ENCODE measurements at regions not wholly inside any gene's neighbourhood (a gene's known extent, or its start where the extent isn't known, plus 50 kb on each side); places are given as distances from the start of the nearest gene placed in this dataset.
"Not testable (repeated sequence)": the region's sequence is repeated elsewhere in the genome, so short reads cannot be mapped to it uniquely, and the experiment has no call there.

DNA sequence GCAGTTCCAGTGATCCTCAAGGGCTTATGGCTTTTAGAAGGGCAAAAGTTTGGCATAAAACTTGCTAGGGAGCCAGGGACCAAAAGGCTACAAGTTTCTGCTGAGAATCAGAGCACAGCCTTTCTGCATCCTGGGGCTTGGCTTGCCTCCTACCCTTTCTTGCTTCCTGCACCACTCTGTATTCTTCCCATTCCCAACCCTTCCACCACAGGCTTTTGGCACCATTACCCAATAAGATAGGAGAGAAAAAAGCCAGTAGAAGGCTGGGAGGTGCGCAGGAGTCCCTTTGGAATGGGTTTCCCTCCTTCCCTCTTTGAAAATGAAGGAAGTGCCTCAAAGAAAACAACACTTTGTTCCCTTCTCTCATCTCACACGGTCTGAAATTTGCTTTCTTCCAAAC lies 268.6 kb downstream of the PDCD6IP start:
- no peak for DNase-seq

DNA sequence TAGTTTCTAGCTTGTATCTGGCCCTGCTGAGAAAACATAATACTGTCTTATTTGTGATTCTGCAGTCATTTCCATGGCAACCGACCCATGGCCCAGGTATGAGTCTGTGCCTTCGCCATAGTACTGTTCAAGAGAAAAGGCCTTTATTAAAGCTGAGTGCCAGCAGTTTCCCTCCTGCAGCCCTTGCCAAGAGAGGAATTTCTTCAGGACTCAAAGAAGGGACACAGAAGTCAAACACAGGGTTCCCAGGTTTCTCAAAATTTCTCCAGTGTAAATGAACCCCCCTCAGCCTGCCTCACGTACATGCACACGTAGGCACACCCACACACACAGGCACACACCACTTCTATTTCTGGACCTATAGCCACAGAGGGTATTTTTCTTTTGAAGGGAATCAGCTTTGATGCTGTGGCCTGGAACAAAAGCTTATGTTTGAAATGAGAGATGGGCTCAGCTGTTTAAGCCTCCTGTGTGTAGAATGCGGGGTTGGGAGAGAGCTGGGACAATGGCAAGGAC lies 269.2 kb downstream of the PDCD6IP start:
- no peak for DNase-seq

DNA sequence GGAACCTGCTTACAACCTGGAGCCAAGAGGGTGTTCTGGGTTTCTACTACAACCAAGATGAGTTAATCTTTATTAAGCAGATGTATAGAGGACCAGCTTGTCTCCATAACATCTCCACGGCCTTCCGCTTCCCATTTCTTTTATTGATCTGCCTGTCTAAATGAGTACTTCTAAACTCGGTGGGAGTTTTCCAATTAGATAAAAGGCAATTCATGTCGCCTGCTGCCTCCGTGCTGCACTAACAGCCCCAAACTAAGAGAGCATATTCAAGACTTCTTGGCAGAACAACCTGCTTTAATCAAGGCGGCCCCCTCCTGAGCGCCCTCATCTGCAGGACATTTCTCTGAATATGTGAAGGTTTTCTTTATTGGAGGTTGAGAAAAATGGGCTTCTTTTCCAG lies 270.1 kb downstream of the PDCD6IP start:
- DNase-seq: no peak

DNA sequence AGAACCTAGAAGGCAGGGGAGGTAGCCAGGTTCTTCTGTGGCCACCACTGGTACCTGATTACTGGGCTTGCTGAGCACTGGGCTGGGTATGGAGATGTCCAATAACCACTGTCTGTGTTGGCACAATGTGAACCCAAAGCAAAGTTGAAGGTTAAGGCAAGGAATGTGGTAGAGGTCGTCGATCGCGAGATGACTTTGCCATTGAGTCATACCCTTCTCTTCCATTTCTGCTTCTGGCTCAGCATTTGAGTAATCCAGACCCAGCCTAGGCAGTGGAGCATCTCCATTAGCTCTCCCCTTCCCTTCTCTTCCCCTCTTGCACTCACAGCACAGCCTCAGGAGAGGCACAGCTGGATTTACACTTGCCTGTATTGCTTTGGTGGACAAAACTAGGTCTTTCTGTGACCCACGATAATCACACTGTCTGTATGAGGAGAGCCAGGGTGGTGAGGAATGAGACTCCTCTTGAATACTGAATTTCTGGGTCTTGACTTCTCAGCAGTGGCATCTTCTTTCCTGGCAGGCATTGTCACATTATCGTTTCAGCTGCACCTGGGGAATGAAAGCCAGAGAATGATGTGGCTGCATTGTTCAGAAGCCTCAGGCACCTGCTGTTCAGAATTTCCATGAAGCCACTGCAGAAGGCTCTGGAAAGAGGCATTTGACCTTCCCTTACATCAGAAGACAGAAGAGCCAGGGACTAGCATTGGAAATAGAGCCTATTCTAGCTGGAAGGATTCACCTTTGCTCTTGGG lies 272.6 kb downstream of the PDCD6IP start:
- no peak for DNase-seq

DNA sequence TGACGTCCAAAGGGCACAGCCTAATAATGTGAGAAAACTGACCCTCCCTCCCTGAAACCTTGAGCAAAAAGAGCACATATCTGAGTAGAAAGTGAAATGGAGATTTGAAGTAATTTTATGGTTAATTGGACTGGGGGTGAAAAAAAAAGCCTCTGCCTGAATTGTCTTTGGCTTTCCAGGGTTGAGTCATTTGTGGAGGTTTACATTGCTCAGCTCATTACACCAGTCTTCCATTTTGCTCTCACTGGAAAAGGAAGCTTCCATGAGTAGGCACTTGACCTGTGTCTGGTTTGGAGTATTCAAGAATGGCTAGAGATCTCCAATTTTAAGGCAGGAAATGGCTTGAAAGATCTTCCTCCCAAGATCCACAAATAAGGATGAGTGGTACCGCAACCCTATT lies 273.9 kb downstream of the PDCD6IP start:
- no peak for DNase-seq

DNA sequence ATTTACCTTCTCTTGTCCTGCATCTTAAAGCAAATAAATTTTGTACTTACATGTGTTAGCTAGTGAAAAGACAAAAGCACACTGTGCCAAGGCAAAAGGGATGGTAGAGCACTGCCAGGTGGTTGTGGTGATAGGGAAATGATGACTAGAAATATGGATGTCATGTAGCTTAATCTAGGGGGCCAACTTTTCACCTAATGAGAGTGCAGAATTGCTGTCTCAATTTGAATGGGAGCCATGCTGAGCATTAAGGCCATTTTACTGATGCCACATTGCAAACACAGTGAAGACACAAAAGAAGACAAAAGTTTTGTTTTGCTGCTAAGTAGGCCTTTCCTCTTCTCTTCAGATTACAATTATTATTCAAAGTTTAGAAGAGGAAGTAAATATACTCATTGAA lies 274.7 kb downstream of the PDCD6IP start:
- no peak for DNase-seq

DNA sequence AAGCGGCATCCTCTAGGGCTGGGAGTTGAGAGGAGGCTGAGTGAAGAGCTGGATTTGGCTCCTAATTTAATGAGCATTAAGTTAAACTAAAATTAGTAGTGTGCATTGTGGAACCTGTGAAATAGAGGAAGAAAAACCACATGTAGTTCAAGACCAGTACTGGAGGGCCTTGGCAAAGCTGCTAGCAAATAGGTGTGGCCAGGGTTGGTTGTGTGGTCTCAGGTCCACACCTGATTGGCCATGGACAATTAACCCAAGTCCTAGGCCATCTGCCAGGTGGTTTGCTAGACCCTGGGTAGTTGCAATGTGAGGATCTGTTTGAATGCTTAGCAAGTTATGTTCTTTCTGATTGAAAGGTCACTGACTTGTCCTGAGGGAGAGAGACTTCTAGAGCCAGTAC lies 275.5 kb downstream of the PDCD6IP start:
- no peak for DNase-seq

DNA sequence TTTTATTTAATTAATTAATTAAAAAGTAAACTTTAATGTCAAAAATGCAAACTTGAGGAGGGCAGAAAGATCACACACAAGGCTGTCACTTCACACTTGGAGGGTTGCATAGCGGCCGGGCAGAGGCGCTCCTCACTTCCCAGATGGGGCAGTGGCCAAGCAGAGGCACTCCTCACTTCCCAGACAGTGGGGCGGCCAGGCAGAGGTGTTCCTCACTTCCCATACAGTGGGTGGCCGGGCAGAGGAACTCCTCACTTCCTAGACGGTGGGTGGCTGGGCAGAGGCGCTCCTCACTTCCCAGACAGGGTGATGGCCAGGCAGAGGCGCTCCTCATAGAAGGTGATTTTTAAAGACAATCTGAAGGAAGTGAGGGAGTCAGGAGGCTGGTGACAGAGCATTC lies 277.5 kb downstream of the PDCD6IP start:
- DNase-seq: no peak

DNA sequence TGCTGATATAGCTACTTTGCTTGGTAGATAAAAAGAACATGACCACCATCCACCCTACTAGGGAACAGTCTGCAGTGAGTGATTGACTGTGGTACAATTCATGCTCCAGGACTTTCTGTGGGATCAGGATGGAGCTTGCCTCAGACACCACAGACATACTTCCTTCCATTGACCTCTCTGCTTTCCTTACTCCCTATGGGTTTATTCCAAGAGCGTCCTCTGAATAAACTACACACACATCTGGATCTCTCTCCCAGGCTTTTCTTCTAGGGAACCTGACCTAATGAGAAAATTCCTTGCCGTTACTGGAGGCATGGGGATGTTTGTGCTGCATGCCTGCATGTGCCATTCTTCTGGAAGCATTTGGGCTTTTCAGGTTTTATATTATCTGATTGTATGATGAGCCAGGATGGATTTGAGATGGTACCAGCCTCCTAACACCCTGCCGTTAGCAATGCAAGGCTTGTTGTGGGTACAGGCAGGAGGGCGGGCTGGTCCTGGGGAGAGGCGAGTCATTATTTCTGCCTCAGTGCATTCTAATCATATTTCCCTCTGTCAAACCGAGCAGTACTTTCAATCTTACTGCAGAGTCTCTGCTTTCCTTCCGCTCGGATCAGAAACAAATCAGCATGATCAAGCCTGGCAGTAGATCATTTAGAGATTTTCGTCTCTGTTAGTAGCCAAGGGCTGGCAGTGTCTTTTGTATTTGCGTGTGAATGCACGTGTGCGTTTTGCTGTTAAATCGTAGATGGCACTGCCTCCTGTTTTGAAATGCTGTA lies 279.2 kb downstream of the PDCD6IP start:
- no peak for DNase-seq

DNA sequence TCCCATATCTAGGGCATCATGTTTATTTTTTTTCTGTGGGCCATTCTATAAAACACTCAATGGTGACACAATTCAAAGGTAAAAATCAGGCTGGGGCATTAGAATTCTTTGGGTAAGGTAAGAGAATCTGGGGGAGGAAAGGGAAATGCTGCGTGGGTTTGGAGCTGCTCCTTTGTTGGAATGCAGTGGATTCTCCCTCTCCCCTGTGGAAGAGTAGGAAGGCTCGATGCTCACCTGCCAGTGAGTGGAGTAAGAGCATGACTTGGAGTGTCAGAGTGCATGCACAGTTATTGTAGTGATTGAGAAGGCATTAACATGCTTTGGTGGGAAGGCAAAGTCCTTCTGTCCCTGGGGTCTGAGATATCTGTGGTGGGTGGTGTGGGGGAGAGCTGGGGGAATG lies 280.0 kb downstream of the PDCD6IP start:
- no peak for DNase-seq

DNA sequence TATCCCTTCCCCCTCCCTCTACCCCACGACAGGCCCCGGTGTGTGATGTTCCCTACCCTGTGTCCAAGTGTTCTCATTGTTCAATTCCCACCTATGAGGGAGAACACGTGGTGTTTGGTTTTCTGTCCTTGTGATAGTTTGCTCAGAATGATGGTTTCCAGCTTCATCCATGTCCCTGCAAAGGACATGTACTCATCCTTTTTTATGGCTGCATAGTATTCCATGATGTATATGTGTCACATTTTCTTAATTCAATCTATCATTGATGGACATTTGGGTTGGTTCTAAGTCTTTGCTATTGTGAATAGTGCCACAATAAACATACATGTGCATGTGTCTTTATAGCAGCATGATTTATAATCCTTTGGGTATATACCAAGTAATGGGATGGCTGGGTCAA lies 281.4 kb downstream of the PDCD6IP start:
- not testable (repeated sequence) for DNase-seq

DNA sequence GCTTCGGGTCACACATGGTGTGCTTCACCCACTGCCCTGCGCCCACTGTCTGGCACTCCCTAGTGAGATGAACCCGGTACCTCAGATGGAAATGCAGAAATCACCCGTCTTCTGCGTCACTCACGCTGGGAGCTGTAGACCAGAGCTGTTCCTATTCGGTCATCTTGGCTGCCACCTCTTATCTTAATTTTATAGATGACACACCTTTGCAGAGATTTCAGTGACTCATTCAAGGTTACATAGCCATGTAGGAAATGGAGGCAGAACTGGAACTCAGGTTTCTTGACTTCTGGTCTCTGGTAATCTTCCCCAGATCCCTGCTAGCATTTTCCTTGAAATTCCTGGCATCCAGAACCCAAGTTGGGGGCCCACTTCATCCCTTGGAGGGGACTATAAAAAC lies 291.9 kb downstream of the PDCD6IP start:
- not testable (repeated sequence) for DNase-seq

DNA sequence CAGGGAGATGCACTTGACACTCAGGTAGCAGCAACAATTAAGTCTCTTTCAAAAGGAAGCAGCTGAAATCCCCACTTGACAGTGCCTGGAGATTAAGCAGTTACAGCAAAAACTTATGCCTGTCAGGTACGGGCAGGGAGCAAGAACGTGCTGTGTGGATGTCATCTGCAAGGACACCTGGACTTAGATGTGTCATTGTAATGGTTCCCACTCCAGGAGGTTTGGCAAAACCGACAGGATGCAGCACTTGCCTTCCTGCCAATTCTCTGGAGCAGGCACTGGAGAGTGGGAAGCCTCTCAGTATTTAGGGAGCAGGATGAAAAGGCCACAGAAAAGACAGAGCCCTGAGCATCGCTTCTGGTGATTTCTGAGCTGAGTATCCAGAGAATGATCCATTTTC lies 292.4 kb downstream of the PDCD6IP start:
- DNase-seq: no peak

DNA sequence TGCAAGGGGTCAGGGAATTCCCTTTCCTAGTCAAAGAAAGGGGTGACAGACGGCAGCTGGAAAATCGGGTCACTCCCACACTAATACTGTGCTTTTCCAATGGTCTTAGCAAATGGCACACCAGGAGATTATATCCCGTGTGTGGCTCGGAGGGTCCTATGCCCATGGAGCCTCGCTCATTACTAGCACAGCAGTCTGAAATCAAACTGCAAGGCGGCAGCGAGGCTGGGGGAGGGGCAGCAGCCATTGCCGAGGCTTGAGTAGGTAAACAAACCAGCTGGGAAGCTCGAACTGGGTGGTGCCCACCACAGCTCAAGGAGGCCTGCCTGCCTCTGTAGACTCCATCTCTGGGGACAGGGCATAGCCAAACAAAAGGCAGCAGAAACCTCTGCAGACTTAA lies 295.9 kb downstream of the PDCD6IP start:
- not testable (repeated sequence) for DNase-seq

DNA sequence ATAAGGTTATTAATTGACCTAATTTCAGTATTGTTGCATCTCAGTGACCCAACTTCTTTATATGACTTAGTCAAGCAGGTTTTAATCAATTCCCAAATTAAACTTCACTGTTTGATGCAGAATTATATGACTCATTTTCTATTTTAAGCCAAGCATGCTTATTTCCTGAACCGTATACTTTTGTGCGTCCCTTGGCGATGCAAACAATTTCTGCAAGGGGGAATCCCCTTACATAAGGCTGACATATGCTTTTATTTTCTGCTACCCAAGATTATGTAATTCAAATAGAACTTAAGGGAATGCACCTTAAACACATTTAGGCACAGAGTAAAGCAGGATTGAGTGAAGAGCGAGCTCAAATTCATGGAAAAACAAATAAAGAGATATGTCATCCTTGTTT lies 303.9 kb downstream of the PDCD6IP start:
- DNase-seq: no peak

DNA sequence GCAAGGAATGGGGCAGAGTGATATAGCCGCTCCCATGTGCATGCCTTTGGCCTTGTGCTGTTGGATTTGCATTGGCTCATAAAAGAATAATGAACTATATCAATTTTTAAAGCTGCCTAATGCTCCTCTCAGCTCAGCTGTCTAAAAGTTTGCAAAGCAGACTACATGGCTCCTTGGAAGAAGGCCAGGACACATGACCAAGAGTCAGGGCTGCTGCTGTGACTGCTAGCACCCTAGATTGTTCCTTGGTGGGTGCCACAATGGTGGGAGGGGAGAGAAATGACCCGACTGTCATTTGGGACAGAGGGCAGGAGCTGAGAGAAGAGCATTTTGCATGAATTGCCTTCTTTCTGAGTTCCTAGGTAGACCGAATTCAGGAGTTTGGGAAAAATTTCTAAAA lies 307.9 kb downstream of the PDCD6IP start:
- DNase-seq: no peak

DNA sequence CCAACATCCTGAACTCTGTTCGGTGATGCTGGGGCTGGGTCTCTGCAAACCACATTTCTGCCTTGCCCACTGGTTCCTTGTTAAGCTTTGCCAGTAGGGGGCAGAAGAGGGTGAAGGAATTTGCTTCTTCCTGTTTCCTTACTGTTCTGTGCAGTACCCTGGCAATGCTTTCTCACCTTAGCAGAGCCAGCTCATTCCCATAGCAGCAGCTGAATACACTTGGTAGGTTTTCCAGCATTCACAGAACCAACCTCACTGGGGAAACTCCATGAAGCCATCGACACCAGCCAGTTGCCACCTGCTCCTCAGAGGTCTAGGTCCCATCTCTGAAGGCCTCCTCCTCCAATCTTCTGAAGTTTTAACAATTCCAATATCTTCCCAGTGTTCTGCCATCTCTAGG lies 308.4 kb downstream of the PDCD6IP start:
- no peak for DNase-seq

DNA sequence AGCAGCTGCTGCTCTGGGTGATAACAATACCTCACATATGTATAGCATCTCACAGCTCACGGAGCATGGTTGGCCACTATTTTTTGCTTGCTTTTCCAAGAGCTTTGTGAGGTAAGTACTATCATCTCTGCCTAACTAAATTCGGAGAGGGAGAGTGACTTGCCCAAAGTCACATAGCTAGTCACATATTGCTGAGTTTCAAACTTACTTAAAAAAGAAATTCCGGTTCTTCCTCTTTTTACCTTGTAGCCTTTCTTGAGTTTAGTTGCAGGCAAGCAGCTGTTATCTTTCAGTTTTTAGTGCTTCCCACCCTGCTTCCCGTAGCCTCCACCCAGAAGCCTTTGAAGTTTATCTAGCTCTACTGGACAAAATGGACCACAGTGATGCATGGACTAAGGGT lies 309.2 kb downstream of the PDCD6IP start:
- DNase-seq: no peak

DNA sequence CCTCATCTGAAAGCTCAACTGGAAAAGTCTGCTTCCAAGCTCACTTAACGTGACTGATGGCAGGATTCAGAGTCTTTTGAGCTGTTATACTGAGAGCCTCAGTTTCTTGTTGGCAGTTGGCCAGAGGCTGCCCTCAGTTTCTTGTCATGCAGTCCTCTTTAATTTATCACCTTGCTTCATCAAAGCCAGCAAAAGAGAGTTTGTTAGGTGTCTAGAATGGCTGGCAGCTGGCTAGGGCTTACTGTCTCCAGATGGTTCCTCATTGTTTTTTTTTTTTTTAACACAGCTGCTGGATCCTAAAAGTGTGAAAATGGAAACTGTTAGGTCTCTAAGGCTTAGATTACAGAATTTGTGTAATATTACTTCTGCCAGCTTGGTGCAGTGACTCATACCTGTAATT lies 310.6 kb downstream of the PDCD6IP start:
- no peak for DNase-seq

DNA sequence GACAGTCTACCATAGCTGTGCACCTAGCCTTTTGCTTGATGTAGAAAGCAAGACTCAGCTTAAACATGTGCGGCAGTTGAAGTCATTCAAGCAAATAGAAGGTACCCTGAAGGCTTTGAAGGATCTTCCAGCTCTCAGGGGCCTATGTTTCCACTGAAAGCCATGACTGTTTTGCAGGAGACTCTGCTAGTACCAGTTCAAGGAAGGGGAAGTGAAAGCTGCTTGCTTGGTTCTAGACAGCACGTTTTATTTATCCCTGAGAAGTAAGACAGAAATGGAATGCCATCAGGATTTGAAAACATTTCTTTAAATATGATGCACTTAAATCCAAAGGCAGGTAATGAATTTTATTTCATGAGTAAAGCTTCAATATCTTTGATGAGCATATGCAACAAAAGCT lies 311.4 kb downstream of the PDCD6IP start:
- no peak for DNase-seq

DNA sequence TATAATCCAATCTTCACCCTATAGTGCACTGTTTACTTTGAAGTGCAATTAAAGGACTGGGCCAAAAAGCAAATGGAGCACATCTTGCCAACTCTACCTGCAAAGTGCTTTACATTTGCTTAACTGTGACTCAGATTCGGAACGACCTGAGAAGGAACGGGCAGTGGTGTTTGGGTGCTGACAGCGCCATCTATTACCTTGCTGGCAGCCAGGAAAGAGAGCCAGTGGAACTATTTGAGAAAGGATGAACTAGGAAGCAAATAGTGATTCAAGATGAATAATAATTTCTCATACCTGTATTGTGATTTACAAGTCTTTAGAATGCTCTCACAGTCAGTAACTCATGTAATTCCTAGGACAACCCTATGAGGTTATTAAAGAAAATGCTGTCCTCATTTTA lies 312.9 kb downstream of the PDCD6IP start:
- no peak for DNase-seq

DNA sequence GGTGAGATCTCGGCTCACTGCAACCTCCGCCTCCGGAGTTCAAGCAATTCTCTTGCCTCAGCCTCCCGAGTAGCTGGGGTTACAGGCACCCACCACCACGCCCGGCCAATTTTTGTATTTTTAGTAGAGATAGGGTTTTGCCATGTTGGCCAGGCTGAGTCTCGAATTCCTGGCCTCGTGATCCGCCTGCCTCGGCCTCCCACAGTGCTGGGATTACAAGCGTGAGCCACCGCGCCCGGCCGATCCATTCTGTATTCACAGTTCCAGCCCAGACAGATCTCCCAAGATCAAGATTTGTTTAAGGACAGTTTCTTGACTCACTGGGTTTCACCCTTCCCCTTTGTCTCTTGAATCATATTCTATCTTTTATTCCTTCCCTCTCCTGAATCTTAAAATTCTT lies 313.8 kb downstream of the PDCD6IP start:
- DNase-seq: not testable (repeated sequence)

DNA sequence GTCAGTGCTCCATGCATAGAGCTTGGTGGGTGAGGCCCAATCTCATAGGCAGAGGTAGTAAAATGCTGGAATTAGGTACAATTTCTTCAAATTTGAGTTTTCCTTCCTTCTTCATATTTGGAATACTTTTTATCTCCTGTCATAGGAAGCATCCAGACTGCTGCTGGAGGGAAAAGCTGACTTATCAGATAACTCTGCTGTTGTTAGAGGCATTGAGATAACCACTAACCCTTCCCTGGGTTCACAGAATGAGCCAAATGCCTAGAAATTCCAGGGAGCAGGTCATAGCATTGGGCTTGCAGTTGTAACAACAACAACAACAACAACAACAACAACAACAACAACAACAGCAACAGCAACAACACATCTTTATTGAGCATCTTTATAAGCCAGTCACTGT lies 332.7 kb downstream of the PDCD6IP start:
- DNase-seq: no peak

DNA sequence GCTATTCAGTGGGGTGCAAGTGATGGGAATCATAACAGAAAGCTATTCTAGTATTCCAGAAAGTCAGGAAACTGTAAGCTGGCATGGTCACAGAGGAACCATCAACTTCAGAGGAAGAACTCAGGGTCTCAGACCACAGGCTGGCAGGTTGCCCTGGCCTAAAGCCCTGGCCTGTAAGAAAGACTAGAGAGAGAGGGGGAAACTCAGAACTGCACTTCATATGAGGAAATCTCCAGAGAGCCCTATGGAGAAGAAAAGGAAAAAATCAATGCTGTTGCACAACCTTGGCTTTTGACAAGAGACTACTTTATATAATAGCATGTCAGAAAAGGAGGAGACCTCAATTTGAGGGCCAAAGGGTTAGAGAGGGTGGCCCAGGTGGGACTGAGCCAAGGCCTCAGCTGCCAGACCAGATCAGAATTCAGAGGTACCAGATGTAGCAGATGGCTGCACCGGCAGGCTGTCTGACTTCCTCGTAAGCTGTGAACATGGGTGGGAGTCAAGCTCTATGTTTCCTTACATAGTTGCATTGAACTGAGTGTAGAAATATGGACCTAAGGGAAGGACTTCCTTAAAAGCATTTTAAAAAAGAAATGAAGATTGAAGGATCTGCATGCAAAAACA lies 333.8 kb downstream of the PDCD6IP start:
- DNase-seq: peak; percentile 39

Data from left hindlimb (tissue), 1 donor.